Right cardiac atrium (tissue), 5 donors: ENCODE measurements at regions not wholly inside any gene's neighbourhood (a gene's known extent, or its start where the extent isn't known, plus 50 kb on each side); places are given as distances from the start of the nearest gene placed in this dataset.
"Not testable (repeated sequence)": the region's sequence is repeated elsewhere in the genome, so short reads cannot be mapped to it uniquely, and the experiment has no call there.

Source experiments
- ATAC-seq, 2 donors: fragments of 200-7000 bp; cut with Tn5 transposase; one replicate each; pipeline versions ENCODE4 v1.8.0 to v1.9.1; 2020; ENCODE audit warnings: moderate library complexity in 2 of 2, mild to moderate bottlenecking in 1 of 2
- DNase-seq, 3 donors: peaks; one replicate each; pipeline ENCODE4 v3.0.0-alpha.2; 2020
- H3K27ac ChIP-seq: one replicate; pipeline ENCODE4 v1.5.1; 2013; ENCODE audit warnings: mild to moderate bottlenecking, low read length, control low read depth, moderate library complexity
- H3K27me3 ChIP-seq: one replicate; pipeline ENCODE4 v1.6.1; 2013; ENCODE audit not compliant: control insufficient read depth, insufficient read depth
- H3K4me1 ChIP-seq: one replicate; pipeline ENCODE4 v1.6.1; 2013; ENCODE audit warnings: low read length; ENCODE audit not compliant: control insufficient read depth, insufficient read depth
- H3K4me3 ChIP-seq: one replicate; pipeline ENCODE4 v1.5.1; 2013; ENCODE audit warnings: low read length, control low read depth
- H3K9me3 ChIP-seq: one replicate; pipeline ENCODE4 v1.6.1; 2013; ENCODE audit warnings: low read length; ENCODE audit not compliant: control insufficient read depth
- whole genome bisulfite sequencing: extraction: QIAGEN DNeasy Blood & Tissue Kit; methylation state at CpG from one replicate; pipeline ENCODE4 v1.1.7; 2013; 5-methylcytosine and 5-hydroxymethylcytosine counted together
- intact Hi-C, 4 donors: fragments of 100-400 bp; cut with DNase I; formaldehyde crosslinking; loops; one replicate each; pipeline versions ENCODE4 v1.11.0 to v1.14.0; 2022 to 2023
- donor health status: healthy with polysubstance abuse.
- donor health status: DM: no; HTN: yes; CAD: no.
- donor health status: DM: no; HTN: no; CAD: no.
- donor health status: DM: no; HTN: yes; CAD: no; lungs with severe emphysema.
- donor health status: DM: yes; HTN: yes; CAD: no.

GRCh38 chr21:8757399-8758093 lies 1763.8 kb upstream of the TPTE start:
- H3K4me1 ChIP-seq, H3K27ac ChIP-seq, ATAC-seq, H3K9me3 ChIP-seq, H3K4me3 ChIP-seq, intact Hi-C loops, H3K27me3 ChIP-seq: not testable (repeated sequence)
- 63% methylated on average over 14 of the region's 14 CpGs for WGBS
- DNase-seq: peak in 2 of 3 donors; percentile 23 to 27

GRCh38 chr21:8758921-8759367 lies 1762.4 kb upstream of the TPTE start:
- peak in 2 of 3 donors; percentile 48 to 63 for DNase-seq
- H3K27ac ChIP-seq, H3K9me3 ChIP-seq, H3K4me3 ChIP-seq, H3K27me3 ChIP-seq, H3K4me1 ChIP-seq, ATAC-seq, intact Hi-C loops: not testable (repeated sequence)
- whole genome bisulfite sequencing: 85% methylated on average over 25 of the region's 25 CpGs

DNA sequence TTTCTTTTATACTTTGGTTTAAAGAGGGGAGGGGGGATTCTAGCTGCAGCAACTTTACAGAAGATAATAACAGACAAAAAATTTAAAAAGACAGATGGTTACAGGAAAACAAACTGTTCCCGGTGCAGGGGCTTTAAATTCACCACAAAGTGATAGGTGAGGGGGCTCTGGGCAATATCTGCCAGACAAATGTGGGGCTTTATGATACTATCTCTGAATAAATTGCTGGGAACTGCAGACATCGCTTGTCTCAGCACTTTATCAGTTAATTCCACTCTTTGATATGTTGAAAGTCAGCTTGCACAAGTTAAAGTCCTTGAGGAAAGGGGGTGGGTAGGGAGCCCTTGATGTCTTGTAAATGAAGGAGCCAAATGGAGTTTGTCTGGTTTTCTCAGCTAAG lies 1759.1 kb upstream of the TPTE start:
- ATAC-seq, H3K4me1 ChIP-seq, DNase-seq, intact Hi-C loops, H3K27ac ChIP-seq, H3K4me3 ChIP-seq, H3K9me3 ChIP-seq, H3K27me3 ChIP-seq: not testable (repeated sequence)
- WGBS: 17% methylated on average over 2 of the region's 2 CpGs

- intact Hi-C loops, ATAC-seq, H3K27me3 ChIP-seq, H3K27ac ChIP-seq, H3K4me1 ChIP-seq, DNase-seq, H3K9me3 ChIP-seq, H3K4me3 ChIP-seq: not testable (repeated sequence)
- WGBS: 70% methylated on average over 9 of the region's 9 CpGs
Observed at GRCh38 chr21:8764416-8764815, 1757.0 kb upstream of the TPTE start.

- H3K4me3 ChIP-seq, H3K27ac ChIP-seq, H3K9me3 ChIP-seq, intact Hi-C loops, H3K27me3 ChIP-seq, ATAC-seq, H3K4me1 ChIP-seq, DNase-seq: not testable (repeated sequence)
- 40% methylated on average over 5 of the region's 5 CpGs for WGBS
Observed at GRCh38 chr21:8766142-8766541, 1755.2 kb upstream of the TPTE start.

- DNase-seq: peak in 2 of 3 donors; percentile 15 to 45
- H3K9me3 ChIP-seq, H3K4me3 ChIP-seq, H3K27ac ChIP-seq, intact Hi-C loops, H3K27me3 ChIP-seq, ATAC-seq, H3K4me1 ChIP-seq: not testable (repeated sequence)
- WGBS: 66% methylated on average over 13 of the region's 13 CpGs
Observed at GRCh38 chr21:8772910-8773514, 1748.4 kb upstream of the TPTE start.

DNA sequence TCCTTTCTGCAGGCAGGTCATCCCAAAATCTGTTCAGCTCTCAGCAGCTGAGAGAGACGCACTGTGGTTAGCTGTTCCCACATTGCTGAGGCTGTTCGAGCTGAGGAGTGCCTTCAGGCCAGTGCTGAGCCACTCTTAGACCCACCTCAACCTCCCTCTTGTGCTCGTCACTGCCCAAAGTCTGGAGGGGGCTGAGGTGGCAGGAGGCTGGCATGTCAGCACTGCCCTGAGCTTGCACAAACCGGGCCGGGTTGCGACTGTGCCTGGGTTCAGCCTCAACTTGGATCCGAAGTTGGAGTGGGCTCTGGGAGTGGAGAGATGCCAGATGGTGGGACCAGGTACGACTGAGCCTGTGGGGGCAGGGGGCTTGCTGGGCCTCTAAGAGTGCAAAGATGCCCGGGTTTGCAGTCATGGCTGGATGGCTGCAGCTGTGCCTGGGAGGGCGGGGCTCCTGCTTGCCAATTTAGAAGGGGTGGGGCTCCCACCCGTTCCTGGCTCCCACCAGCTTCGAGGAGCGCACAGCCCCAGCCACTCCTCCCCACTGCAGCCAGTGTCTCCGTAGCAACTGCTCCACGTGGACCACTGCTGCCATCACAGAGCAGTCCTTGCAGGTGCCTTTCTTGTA lies 1745.7 kb upstream of the TPTE start:
- peak in 2 of 3 donors; percentile 10 to 12 for DNase-seq
- H3K9me3 ChIP-seq, ATAC-seq, H3K4me3 ChIP-seq, H3K4me1 ChIP-seq, intact Hi-C loops, H3K27me3 ChIP-seq, H3K27ac ChIP-seq: not testable (repeated sequence)
- WGBS: 52% methylated on average over 14 of the region's 15 CpGs

DNA sequence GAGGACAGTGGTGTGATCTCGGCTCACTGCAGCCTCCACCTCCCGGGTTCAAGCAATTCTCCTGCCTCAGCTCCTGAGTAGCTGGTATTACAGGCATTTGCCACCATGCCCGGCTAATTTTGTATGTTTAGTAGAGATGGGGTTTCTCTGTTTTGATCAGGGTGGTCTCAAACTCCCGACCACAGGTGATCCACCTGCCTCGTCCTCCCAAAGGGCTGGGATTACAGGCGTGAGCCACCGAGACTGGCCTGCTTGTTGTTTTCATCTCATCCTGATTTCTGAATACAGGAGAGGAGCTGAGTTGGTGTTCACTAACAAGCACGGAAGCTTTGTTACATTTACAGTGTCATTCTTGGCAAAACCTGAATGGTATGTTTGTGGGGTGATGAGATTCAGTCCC lies 1744.1 kb upstream of the TPTE start:
- H3K4me1 ChIP-seq, H3K9me3 ChIP-seq, DNase-seq, H3K4me3 ChIP-seq, ATAC-seq, H3K27me3 ChIP-seq, intact Hi-C loops, H3K27ac ChIP-seq: not testable (repeated sequence)
- WGBS: 60% methylated on average over 8 of the region's 8 CpGs

GRCh38 chr21:8778323-8779085 lies 1742.9 kb upstream of the TPTE start:
- H3K4me1 ChIP-seq, H3K4me3 ChIP-seq, H3K27ac ChIP-seq, H3K27me3 ChIP-seq, intact Hi-C loops, ATAC-seq, H3K9me3 ChIP-seq: not testable (repeated sequence)
- peak in 2 of 3 donors; percentile 19 to 22 for DNase-seq
- 53% methylated on average over 11 of the region's 11 CpGs for WGBS

- H3K9me3 ChIP-seq, H3K27ac ChIP-seq, ATAC-seq, H3K4me1 ChIP-seq, intact Hi-C loops, H3K27me3 ChIP-seq, H3K4me3 ChIP-seq: not testable (repeated sequence)
- peak in 1 of 3 donors; percentile 0 for DNase-seq
- 66% methylated on average over 14 of the region's 16 CpGs for WGBS
Observed at GRCh38 chr21:8812840-8813239, 1708.5 kb upstream of the TPTE start.

DNA sequence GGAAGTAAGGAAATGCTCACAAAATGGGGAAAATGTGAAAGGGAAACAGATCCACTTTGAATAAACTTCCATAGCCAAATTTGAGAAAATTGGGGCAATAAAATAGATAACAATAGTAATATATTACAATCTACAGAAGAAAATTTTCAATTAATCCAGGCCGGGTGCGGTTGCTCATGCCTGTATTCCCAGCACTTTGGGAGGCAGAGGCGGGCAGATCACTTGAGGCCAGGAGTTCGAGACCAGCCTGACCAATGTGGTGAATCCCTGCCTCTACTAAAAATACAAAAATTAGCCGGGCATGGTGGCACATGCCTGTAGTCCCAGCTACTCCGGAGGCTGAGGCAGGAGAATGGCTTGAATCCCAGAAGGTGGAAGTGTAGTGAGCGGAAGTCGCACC lies 1687.1 kb upstream of the TPTE start:
- H3K4me3 ChIP-seq, intact Hi-C loops, H3K27me3 ChIP-seq, H3K4me1 ChIP-seq, H3K27ac ChIP-seq, H3K9me3 ChIP-seq, ATAC-seq: not testable (repeated sequence)
- WGBS: 61% methylated on average over 8 of the region's 8 CpGs
- peak in 2 of 3 donors; percentile 15 to 51 for DNase-seq
